GM21576 (cell line): ENCODE measurements at regions not wholly inside any gene's neighbourhood (a gene's known extent, or its start where the extent isn't known, plus 50 kb on each side); places are given as distances from the start of the nearest gene placed in this dataset.

Experiments
- ATAC-seq: cut with Tn5 transposase; IDR thresholded peaks from one replicate; pipeline ENCODE4 v1.9.1; 2021; ENCODE audit warnings: mild to moderate bottlenecking, moderate library complexity; ENCODE audit not compliant: unreplicated experiment

DNA sequence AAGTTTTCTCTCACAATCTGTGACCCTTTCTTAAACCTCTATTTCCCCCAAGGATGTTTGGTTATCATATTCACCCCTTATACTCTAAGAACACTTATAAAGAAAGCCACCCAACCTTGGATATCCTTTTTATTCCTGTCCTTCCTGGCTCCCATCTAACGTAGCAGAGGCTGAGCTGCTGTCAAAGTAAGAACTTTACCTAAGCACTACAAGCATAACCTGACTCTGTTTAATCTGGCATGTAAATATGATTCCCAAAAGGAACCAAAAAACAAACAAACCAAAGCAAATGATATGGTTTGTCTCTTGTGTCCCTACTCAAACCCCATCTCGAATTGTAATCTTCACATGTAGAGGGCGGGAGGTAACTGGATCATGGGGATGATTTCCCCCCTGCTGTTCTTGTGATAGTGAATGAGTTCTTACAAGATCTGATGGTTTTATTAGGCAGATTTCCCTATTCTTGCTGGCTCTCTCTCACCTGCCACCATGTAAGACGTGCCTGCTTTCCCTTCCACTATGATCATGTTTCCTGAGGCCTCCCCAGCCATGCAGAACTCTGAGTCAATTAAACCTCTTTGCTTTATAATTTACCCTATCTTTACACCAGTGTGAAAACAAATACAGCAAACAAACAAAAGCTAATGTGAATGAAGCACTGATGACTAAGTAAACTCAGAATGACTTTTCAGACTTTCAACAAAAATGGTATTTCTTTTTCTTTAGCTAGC is 72.7 kb upstream of the SPOPL start:
- ATAC-seq = no peak

DNA sequence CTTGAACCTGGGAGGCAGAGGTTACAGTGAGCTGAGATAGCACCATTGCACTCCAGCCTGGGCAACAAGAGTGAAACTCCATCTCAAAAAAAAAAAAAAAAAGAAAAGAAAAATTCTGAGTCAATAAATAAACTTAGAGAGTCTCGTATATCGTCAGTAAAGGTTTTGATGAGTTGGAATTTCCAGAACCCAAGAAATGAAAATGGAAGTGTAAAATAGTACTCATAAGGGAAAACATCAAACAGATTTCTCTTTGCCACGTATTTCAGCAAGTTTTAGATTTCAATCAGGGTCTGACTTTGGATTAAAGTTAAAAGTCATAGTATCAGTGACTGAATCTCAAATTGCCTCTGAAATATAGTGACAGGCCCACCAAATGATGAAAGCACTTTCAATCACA is 71.4 kb upstream of the SPOPL start:
- no peak for ATAC-seq

DNA sequence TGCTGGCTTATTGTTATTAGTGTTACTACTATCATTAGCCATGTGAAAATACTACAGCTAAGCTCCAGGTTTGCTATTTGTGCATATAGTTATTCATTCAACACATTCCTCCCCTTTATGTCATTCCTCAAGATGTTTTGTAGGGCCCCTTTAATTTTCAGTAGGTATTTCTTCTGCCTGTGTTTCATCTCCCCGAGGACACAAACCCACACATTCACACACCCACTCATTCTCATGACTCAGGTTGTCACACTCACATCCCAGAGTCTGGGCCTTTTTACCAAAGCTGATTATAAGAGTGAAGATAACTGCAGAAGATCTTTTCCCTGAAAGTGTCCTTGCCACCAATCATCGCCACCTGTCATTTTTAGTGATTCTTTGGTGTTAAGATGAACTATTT is 68.6 kb upstream of the SPOPL start:
- ATAC-seq = no peak

DNA sequence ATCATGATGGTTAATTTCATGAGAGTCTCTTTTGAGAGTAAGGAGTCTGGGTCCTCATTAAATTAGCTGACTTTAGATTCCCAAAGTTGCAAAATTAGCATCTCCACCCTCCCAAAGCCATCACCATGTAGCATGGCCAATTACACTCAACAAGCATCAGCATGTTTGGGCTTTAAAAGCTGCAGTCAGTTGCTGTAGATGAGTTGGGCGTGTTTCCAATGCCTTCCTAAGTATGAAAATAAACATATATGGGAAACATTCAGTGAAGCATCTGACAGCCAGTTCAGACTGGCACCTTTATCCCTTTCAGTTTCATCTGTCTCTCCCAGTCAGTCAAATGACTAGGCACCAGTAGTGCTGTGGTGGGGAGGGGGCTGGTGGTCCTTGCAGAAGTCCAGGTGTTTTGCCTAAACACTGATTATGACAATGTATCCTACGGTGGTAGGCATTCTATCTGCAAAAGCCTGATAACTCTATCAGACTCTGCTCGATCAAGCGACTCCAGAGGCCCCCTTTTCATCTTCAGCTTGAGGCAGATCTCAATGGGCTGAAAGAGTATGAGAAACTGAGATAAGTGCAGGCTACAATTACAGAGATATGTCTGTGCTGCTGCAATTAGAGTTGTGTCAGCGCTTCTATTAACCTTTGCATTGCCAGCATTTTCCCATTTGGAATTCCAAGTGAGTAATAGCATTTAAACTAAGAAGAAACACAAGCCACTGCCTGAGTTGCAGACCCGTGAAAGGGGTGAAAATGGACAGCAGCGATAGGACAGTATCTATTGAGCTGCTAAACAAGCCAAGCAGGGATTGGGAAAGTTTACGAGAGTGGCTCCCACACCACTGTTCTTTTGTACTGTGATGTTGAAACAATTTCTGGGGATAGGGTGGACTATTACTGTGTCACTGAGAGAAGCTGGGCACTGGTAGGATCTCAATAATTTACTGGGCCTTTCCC is 67.3 kb upstream of the SPOPL start:
- no peak for ATAC-seq

DNA sequence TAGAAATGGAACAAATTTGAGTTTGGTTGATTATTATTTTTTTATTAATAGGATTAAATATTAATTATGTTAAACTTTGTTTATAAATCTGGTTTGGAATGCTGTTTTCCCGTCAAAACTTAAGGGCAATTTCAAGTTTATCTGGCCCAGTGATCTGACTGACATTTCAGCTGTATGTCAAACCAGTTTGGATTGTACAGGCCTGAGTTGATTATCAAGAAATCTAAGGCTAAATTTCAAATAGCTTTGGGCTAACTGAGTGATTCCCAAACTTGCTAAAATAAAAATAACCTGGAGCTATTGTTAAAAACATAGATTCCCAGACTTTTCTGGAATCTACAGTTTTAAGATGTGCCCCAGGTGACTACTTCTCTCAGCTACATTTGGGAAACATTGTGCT is 65.9 kb upstream of the SPOPL start:
- no peak for ATAC-seq

DNA sequence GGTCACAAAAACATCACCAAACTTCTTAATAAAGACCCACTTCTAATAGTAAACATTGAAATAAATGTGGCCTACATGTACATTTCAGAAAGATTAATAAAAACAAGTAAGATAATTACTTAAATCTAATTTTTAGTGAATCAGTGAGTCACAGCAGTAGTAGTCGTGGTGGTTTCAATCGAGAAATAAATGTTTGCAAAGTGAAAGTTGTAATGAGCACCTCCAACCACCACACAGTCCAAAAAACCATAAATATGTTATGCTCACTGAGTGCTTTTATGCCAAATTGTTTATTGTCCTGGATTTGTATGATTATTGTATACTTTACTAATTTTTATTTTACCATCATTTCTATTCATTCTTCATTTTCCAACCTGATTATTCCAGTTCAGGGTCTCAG is 61.8 kb upstream of the SPOPL start:
- ATAC-seq = no peak

DNA sequence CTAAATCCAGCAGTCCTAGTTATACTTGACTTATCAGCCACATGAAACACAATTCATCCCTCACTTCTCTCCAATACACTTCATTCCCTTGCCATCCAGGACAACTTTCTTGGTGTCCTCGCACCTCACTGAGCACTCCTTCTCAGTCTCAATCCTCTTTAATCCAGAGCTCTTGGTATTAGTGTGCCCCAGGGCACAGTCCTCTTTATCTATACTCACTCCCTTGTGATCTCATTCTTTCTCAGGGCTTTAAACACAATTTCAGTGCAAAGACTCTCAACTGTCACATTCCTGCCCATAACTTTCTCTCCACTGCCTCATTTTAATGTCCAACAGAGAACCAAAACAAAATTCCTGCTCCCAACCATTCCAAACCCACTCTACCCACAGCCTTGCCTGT is 60.8 kb upstream of the SPOPL start:
- ATAC-seq = no peak

DNA sequence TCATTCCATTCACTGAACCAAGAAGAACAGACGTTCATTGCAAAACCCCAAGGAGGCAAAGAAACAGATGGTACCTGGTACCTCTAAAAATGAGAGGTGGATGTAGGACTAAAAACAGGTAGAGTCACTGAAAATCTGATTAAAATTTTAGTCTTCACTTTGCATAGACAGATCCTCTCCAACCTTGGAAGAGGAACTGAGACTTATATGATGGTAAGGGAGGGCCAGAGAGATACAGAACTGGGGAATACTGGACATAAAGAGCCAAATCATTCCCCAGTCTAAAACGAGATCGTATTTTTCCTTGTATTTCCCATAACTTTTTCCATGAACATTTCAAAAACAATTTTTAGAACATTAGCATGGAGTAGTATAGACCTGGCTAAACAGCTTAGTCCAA is 59.7 kb upstream of the SPOPL start:
- no peak for ATAC-seq

DNA sequence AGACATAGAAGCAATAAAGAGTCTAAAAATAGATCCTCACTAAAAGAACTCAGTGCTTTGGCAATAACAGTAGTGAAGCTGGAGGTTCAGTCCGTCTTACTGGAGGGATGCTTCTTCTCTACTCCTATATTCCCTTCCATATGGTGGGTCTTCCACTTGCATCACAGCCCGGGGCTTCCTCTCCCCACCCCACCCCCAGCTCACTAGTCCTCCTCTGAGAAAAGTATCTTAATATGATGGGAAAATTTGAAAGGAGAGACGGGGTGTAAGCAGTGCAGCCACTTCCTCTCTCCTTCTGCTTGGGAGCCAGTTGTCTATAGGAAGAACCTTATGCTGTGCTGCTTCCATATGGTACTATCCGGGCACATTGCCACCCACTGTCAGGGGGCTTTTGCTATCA is 57.2 kb upstream of the SPOPL start:
- no peak for ATAC-seq

DNA sequence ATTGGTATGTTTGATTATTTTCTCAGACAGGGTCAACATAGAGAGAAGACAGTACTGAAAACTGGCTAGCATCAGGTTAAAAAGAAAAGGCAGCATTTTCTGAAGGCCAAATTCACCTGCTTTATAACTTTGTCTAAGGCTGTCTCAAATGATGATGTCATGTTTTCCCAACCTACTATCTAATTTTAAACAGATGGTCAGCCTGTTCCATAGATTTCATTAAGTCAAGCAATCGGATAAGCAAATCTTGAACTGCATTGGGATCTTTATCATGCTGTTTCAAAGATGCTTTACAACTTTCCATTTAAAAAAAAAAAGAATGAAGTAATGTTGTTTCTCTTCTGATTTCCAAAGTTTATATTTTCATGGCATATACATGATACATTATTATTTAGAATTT is 56.3 kb upstream of the SPOPL start:
- no peak for ATAC-seq

DNA sequence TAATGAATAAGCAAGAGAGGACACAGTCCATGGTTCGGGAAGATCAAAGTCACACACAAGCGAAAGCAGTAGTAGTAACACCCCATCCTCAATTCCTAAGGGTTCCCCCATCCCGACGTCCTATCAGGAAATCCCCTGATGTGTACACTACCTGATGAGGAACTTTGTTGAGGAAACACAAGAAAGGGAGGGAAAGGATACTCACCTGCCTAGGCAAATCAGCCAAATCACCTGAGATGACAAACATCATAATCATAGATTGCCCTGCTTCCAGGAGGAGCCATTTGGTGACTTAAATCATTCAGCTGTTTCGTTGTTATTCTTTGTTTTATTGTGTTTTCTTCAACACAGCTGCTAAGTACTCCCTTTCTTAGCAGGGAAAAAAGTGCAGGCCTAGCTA is 55.5 kb upstream of the SPOPL start:
- ATAC-seq = no peak

DNA sequence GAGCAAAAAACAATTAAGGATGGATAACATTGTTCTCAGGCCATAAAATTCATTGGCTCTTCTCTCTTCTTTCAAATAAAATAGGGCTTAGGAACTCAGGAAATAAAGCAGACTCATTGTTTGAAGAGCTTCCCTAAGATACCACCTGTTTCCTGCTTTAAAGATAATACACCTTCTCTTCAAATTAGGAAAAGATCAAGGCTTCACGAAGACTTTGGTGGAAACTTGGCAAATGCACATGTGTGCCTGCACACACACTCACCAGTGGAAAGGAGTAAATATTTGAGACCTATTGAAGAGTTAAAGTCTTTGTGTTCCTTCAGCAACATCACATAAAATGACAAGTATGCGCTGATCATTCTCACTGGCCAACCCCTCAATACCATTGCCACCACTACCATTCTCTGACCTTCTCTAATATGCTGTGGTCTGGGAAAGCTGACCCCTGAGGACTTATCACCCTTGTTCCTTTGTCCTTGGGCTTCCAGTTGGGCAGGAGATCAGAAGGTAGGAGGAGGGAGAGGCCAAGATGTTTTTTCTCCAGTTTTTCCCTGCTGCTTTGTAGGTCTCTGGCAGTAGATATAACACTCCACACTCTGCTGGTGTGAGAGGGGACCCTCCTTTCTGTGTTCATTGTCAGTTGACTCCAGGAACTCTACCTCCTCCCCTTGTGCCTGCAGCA is 53.5 kb upstream of the SPOPL start:
- no peak for ATAC-seq
